GM12875 (cell line): ENCODE measurements at regions not wholly inside any gene's neighbourhood (a gene's known extent, or its start where the extent isn't known, plus 50 kb on each side); places are given as distances from the start of the nearest gene placed in this dataset.

Source experiments
- H3K4me3 ChIP-seq: one replicate; pipeline ENCODE4 v1.5.1; 2011; ENCODE audit warnings: low read depth, low read length, control low read depth
- TF ChIP-seq, protein P1 (sequence below): IDR thresholded peaks from 2 replicates; pipeline ENCODE4 v1.5.1; 2011; ENCODE audit warnings: low read depth, mild to moderate bottlenecking, control low read depth, inconsistent platforms, low read length, moderate library complexity, borderline replicate concordance; ENCODE audit not compliant: insufficient read depth

DNA sequence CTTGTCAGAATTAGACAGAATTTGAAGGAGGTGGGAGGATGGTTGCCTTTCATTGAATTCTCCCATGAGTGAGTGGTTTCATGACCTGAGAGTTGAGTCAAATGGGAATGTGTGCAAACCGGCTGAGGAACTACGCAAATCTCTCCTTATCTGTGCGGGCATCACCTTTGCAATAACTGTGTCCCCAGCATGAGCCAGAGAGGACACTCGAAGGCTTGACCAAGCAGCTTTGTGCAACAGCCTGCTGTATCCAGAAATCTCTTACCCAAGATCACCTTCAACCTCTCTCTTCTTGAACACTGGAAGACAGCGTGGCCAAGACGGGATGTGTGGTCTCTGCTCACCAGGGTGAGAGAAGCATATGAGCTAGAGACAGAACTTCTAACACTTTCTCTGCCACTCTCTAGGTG lies 93.8 kb upstream of the IKZF1 start:
- TF ChIP-seq, protein P1, sequence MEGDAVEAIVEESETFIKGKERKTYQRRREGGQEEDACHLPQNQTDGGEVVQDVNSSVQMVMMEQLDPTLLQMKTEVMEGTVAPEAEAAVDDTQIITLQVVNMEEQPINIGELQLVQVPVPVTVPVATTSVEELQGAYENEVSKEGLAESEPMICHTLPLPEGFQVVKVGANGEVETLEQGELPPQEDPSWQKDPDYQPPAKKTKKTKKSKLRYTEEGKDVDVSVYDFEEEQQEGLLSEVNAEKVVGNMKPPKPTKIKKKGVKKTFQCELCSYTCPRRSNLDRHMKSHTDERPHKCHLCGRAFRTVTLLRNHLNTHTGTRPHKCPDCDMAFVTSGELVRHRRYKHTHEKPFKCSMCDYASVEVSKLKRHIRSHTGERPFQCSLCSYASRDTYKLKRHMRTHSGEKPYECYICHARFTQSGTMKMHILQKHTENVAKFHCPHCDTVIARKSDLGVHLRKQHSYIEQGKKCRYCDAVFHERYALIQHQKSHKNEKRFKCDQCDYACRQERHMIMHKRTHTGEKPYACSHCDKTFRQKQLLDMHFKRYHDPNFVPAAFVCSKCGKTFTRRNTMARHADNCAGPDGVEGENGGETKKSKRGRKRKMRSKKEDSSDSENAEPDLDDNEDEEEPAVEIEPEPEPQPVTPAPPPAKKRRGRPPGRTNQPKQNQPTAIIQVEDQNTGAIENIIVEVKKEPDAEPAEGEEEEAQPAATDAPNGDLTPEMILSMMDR: no peak

DNA sequence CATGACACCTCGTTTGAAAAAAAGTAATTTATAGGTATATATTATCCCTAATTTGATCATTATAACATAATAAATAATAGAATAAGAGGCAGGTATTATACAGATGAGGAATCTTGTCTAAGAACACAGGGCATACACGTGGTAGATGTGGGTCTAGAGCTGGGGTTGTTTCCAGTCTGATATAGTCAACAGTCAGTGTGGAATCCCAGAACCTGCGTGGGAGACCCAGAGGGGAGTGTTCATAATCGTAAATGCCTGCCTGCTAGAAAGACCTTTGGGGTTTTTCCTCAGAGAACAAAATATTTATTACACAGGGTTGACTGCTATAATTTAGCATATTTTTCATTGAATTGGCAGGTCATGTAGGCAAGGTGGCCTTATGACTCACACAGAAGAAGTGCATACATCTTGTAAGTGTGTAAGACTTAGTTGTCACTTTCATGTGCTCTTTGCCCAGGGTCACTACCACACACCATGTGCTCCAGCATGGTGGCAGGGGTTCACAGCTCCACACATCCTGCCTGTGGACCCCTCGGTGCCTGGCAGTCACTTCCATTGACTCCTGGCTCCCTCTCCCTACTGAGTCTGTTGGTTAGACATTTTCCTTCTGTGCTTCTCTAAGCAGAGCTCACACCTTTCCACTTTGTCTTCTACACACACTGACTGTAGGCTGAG lies 94.9 kb upstream of the IKZF1 start:
- H3K4me3 ChIP-seq: no peak overlapping the region
- TF ChIP-seq, protein P1: no peak

More for the DNA sequence above, 93.8 kb upstream of the IKZF1 start:
- no peak overlapping the region for H3K4me3 ChIP-seq

DNA sequence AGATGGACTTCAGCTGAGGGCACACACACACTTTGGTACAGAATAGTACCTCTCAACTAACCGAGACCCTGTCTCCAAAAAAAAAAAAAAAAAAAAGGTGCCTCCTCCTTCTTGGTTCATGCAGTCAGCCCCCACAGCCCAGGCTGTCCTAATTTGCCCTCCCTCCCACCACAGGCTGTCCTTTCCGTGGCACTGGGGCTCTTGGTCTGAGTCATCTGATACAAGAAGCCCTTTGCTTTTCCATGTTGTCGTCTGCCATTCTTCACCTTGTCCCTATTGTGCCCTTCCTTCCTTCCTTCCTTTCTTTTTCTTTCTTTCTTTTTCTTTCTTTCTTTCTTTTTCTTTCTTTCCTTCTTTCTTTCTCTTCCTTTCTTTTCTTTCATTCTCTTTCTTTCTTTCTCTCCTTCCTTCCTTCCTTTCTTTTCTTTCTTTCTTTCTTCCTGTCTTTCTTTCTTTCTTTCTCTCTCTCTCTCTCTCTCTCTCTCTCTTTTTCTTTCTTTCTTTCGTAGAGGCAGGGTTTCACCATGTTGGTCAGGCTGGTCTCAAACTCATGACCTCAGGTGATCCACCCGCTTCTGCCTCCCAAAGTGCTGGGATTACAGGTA lies 96.0 kb upstream of the IKZF1 start:
- H3K4me3 ChIP-seq: no peak overlapping the region
- TF ChIP-seq, protein P1: no peak

DNA sequence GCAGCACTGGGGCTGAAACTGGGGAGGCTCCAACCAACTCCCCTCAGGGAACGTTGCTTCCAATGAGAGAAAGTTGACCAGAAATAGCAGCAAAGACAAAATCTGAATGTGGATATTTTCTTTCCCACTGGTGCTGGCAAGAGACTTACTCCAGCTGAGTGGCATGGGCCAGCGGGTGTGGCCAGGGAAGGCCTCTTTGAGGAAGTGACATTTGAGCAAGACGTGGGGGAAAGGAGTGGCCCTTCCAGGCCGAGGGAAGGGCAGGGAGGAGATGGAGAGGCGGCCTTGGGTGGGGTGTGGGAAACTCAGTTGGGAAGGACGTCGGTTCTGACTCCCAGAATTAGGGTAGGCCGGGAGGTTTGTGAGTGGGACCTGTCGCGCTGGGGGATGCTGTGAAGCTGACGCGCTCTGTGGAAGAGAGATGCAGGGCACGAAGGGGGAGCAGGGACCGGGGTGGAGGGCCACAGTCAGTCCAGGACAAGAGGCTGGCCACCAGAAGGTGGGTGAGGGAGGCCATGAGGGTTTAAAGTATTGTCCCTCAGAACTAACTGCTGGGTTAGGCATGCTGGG lies 96.7 kb upstream of the IKZF1 start:
- TF ChIP-seq, protein P1: no peak
- H3K4me3 ChIP-seq: no peak overlapping the region

DNA sequence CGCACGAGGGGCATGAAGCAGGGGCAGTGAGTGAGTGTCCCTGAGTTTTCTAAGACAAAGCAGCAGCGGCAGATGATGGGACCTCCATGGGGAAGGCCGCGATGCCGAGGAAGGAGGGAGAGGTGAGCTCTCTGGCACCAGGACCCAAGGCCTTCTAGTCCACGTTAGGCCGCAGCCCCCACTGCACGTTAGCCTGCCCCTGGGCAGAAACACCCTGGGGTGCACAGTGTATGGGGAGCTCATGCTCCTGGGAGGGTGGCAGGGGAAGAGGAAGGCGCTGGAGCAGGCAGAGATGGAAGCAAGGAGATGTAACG lies 97.3 kb upstream of the IKZF1 start:
- TF ChIP-seq, protein P1: no peak
- no peak overlapping the region for H3K4me3 ChIP-seq

DNA sequence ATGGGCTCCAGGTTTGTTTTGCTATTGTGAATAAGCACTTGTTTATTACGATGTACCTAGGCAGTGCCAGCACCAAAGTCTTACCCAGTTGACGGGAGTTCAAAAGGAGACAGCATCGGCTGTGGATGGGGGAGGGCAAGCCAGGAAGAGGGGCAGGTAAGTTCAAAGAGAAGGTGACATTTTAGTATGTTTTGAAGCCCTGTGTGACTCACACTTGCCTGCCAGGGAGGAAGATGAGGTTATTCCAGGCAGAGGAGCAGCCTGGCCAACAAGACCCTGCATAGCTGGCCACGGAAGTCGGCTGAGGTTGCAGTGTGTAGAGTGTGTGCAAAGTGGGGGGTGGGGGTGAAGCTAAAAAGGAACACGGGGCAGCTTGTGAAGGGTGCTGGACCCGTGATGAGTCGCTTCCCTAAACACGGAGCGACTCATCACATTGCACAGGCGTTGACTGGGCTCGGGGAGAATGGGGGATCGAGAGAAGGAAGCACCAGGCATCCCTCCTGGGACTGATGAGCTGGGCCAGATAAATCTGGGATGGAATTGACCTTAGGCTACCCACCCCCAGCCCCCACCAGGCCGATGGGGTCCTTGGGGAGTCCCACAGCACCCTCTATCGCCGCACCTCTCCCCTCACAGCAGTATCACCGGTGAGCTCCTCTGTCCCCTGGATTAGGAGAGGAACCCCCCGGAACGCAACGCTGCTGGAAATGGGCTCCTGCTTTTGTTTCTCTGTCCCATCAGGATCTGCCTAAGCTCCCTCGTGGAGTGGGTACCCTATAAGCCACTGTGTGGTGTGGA lies 97.9 kb upstream of the IKZF1 start:
- H3K4me3 ChIP-seq: no peak overlapping the region
- TF ChIP-seq, protein P1: no peak
